BLaER1 treated with 17β-estradiol and CSF1 and Interleukin-3, amounts not matched to agents 10 nM and 100 nM (cell line): ENCODE measurements at regions not wholly inside any gene's neighbourhood (a gene's known extent, or its start where the extent isn't known, plus 50 kb on each side); places are given as distances from the start of the nearest gene placed in this dataset.

Experiments used
- H3K27ac ChIP-seq, 11 experiments: shearing (Covaris generic); formaldehyde crosslinking; 2 replicates each; pipeline ENCODE4 v1.8.1; 2022
- H3K27me3 ChIP-seq, 11 experiments: shearing (Covaris generic); formaldehyde crosslinking; 2 replicates each; pipeline ENCODE4 v1.8.1; 2022
- H3K36me3 ChIP-seq, 11 experiments: shearing (Covaris generic); formaldehyde crosslinking; 2 replicates each; pipeline ENCODE4 v1.8.1; 2022
- H3K4me1 ChIP-seq, 10 experiments: shearing (Covaris generic); formaldehyde crosslinking; 2 replicates each; pipeline ENCODE4 v1.8.1; 2022
- H3K4me2 ChIP-seq, 11 experiments: shearing (Covaris generic); formaldehyde crosslinking; 2 replicates each; pipeline ENCODE4 v1.8.1; 2022
- H3K4me3 ChIP-seq, 10 experiments: shearing (Covaris generic); formaldehyde crosslinking; 2 replicates each; pipeline ENCODE4 v1.8.1; 2022
- H3K9ac ChIP-seq, 11 experiments: shearing (Covaris generic); formaldehyde crosslinking; 2 replicates each; pipeline ENCODE4 v1.8.1; 2022
- H3K9me3 ChIP-seq, 11 experiments: shearing (Covaris generic); formaldehyde crosslinking; replicated peaks in 1 of 11; 2 replicates each; pipeline ENCODE4 v1.8.1; 2022
- H4K20me1 ChIP-seq, 11 experiments: shearing (Covaris generic); formaldehyde crosslinking; 2 replicates each; pipeline ENCODE4 v1.8.1; 2022
- Cebpa-rat ChIP-seq, 11 experiments: shearing (Covaris generic); IDR thresholded peaks; 2 replicates each; pipeline ENCODE4 v1.8.1; 2022

DNA sequence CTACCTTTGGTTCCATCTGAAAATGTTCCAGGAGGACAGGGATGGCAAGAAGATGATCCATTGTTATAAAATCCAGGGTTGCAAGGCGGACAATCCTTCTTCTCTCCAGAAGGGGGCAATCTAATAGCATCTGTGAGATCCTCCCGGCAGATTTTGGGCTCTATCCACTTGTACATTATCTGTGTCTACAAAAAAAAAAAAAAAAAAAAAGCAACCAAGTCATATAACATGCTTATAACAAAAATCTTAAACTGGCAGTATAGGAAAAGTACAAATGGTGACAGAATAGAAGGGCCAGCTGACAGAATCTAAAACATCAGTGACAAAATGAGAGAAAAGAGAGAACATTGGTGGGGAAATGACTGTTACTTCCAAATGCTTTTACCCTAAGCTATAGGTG lies 132.7 kb downstream of the ELAPOR2 start:
- Histone ChIP-seq H3K27me3 (no peaks in the 10 kb centered on the region), H3K4me2 (no peak overlapping the region)

DNA sequence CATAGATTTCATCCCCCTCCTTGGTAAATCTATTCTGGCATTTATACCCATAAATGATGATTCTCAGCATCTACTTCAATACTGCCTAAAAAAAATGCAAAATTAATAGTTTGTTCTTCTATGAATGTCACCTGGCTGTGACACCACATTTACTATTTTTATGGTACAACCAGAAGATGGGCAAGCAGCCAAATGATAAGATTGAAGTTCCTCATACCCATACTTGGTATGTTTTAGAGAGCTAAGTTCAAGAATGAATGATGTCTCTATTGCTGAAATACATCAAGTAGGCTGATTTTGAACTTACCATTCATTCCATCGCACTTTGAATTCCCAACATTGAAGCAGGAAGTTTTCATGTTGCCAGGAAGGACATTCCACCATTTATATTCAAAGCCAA lies 134.2 kb downstream of the ELAPOR2 start:
- TF ChIP-seq Cebpa-rat (IDR thresholded peaks at IDR 0.05), result no peak
- no peak overlapping the region for H3K27ac ChIP-seq
- no peaks in the 10 kb centered on the region for H3K27me3 ChIP-seq
- no peaks in the 10 kb centered on the region for H4K20me1 ChIP-seq
- H3K9me3 ChIP-seq, result peaks cover 0 to 9% (median 0%) of the 10 kb centered on the region in 11 experiments; a peak in 7 of 22 replicates
- H3K4me1 ChIP-seq, result peaks cover 0 to 9% (median 8%) of the 10 kb centered on the region in 10 experiments; a peak in 9 of 20 replicates
- H3K4me3 ChIP-seq, result no peak overlapping the region
- no peak overlapping the region for H3K9ac ChIP-seq
- no peak overlapping the region for H3K4me2 ChIP-seq
- H3K36me3 ChIP-seq, result no peaks in the 10 kb centered on the region

More for the DNA sequence above, 132.7 kb downstream of the ELAPOR2 start:
- H3K27ac ChIP-seq, result no peak overlapping the region
- no peak overlapping the region for H3K9ac ChIP-seq
- no peaks in the 10 kb centered on the region for H3K36me3 ChIP-seq
- no peak for TF ChIP-seq Cebpa-rat (IDR thresholded peaks at IDR 0.05)
- peaks cover 0 to 10% (median 8%) of the 10 kb centered on the region in 10 experiments; a peak in 10 of 20 replicates for H3K4me1 ChIP-seq
- peaks cover 0 to 21% (median 0%) of the 10 kb centered on the region in 11 experiments; a peak in 9 of 22 replicates for H3K9me3 ChIP-seq
- no peaks in the 10 kb centered on the region for H4K20me1 ChIP-seq
- H3K4me3 ChIP-seq, result no peak overlapping the region

DNA sequence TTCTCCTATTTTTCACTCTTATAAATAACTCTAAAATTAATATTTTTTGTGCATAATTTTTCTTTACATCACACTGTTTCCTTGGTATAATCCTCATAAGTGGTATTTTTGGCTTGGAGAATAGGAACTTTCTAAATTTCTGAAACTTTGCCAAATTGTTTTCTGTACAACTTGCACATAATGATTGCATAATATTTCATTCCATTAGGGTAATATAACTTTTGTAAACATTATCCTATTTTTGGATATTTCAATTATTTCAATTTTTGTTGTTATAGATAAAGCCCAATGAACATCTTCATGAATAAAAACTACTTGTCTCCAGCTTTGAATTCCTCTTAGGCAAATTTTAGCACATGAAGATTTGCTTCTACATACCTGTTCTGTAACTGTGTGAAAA lies 135.9 kb downstream of the ELAPOR2 start:
- Histone ChIP-seq H3K4me2 (no peak overlapping the region), H3K27ac (no peak overlapping the region), H3K4me1 (no peaks in the 10 kb centered on the region), H3K4me3 (no peak overlapping the region), H3K9me3 (no peaks in the 10 kb centered on the region), H3K36me3 (no peaks in the 10 kb centered on the region), H4K20me1 (no peaks in the 10 kb centered on the region), H3K27me3 (no peaks in the 10 kb centered on the region), H3K9ac (no peak overlapping the region)
- TF ChIP-seq Cebpa-rat (IDR thresholded peaks at IDR 0.05), result no peak

DNA sequence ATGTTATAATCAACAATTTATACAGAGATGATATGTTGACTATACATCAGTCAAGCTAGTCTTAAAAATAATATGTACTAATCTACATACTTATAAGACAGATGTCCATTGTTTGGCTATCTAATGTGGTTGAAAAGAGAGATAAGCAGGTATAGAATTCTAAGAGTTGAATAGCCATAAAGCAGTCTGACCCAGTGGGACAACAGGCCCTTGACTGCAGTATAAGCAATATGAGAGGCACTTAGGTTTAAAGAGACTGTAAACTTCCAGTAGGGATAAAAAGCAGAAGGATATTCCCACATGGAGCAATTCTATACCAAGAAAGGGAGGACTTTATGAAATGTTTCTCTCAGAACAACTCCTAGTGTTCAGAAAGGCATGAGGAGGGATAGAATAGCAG lies 139.3 kb downstream of the ELAPOR2 start:
- Histone ChIP-seq H3K4me2 (no peak overlapping the region), H4K20me1 (no peaks in the 10 kb centered on the region), H3K36me3 (no peaks in the 10 kb centered on the region), H3K4me3 (no peak overlapping the region), H3K27ac (no peak overlapping the region), H3K9ac (no peak overlapping the region), H3K9me3 (no peaks in the 10 kb centered on the region), H3K27me3 (no peaks in the 10 kb centered on the region), H3K4me1 (no peaks in the 10 kb centered on the region)
- TF ChIP-seq Cebpa-rat (IDR thresholded peaks at IDR 0.05), result no peak

DNA sequence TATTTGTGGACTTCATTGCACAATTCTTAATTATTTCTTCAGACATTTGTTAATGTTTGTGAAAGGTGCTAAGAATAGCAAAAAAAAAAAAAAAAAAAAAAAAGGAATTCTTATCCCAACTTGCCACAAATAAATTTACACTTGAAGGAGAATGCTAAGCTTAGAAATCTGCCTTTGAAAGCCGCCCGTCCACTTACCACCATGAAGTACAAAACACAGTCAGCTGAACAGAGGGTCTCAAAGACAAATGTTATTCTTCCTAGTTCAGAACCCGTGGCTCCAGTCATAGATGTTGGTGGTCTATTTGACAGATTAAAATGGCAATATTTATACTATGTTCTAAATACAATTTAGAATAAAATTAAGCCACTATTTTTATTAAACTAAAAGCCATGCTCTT lies 141.2 kb downstream of the ELAPOR2 start:
- H3K4me1 ChIP-seq, result no peaks in the 10 kb centered on the region
- no peaks in the 10 kb centered on the region for H3K27me3 ChIP-seq
- no peak overlapping the region for H3K27ac ChIP-seq
- no peaks in the 10 kb centered on the region for H3K9me3 ChIP-seq
- no peak overlapping the region for H3K4me3 ChIP-seq
- H4K20me1 ChIP-seq, result no peaks in the 10 kb centered on the region
- no peak for TF ChIP-seq Cebpa-rat (IDR thresholded peaks at IDR 0.05)
- H3K9ac ChIP-seq, result no peak overlapping the region
- H3K4me2 ChIP-seq, result no peak overlapping the region
- no peaks in the 10 kb centered on the region for H3K36me3 ChIP-seq

DNA sequence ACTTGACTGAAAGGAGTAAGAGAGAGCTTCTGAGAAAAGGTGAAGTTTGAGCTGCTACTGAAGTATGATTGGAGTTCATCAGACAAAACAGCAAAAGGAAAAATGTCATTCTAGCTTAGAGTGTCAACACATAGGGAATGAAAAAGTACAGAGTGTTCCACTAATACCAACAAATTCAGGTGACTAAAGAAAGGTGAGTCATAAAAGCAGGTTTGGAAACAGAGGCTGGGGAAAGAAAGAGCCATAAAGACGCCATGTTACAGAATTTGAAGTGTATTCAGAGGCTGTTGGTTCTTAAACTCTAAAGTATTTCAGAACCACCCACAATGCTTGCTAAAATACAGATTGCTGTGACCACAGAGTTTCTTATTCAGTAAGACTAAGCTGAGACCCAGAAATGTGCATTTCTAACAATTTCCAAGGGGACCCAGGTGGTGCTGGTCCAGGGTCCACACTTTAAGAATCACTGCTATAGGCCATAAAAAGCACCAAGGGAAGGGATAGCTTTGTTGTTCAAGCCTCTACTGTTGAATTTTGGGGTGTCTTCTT lies 143.1 kb downstream of the ELAPOR2 start:
- H3K9ac ChIP-seq, result no peak overlapping the region
- TF ChIP-seq Cebpa-rat (IDR thresholded peaks at IDR 0.05), result no peak

DNA sequence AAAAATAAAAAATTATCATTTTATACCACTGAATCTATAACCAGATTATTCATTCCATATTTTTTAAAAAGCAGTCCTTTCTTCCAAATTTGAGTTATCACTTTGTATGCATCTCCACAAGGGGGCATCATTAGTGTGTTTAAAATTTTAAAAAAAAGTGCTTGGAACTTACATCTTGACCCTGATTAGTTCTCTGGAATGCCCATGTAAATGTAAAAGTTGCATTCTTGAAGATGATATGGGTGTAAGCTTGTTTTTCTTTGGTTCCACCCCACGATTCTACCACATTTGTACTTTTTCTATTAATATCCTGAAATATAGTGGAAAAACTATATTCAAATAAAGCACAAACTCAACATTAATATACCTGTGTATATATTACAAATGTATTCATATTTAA lies 144.9 kb downstream of the ELAPOR2 start:
- Histone ChIP-seq H3K4me1 (no peaks in the 10 kb centered on the region), H4K20me1 (no peaks in the 10 kb centered on the region), H3K36me3 (no peaks in the 10 kb centered on the region), H3K4me2 (no peak overlapping the region), H3K27ac (no peak overlapping the region), H3K4me3 (no peak overlapping the region), H3K9me3 (no peaks in the 10 kb centered on the region), H3K9ac (no peak overlapping the region), H3K27me3 (no peaks in the 10 kb centered on the region)
- no peak for TF ChIP-seq Cebpa-rat (IDR thresholded peaks at IDR 0.05)

More for the DNA sequence above, 143.1 kb downstream of the ELAPOR2 start:
- H3K4me1 ChIP-seq, result no peaks in the 10 kb centered on the region
- H3K9me3 ChIP-seq, result no peaks in the 10 kb centered on the region
- H3K27ac ChIP-seq, result no peak overlapping the region
- H3K36me3 ChIP-seq, result no peaks in the 10 kb centered on the region
- no peaks in the 10 kb centered on the region for H3K27me3 ChIP-seq
- no peak overlapping the region for H3K4me3 ChIP-seq
- no peak overlapping the region for H3K4me2 ChIP-seq
- no peaks in the 10 kb centered on the region for H4K20me1 ChIP-seq
